ENCODE measurements at regions not wholly inside any gene's neighbourhood (a gene's known extent, or its start where the extent isn't known, plus 50 kb on each side); places are given as distances from the start of the nearest gene placed in this dataset.
A peak's percentile ranks its signal among the peaks of the same experiment; 100 is the strongest.

DNA sequence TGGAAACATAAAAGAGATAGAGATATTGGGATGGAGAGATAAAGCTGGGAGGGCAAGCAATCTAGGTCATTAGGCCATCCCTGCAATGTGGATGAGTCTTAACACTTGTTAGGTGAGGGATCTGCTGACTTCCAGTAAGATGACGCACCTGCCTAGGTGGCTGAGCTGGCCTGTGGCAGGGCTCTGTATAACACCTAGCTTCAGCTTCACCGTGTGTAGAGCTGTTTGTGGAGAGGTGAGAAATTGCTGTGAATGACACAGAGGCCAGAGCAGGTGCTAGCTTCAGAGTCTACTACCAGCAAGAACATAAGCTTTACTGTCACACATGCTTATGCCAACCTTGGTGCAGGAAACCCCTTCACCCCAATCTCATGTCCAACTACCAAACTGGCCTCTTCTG, 1010.0 kb downstream of the TYW1 start:
- H3K27ac ChIP-seq, result no peak overlapping the region
- intact Hi-C loops (cut with DNase I; ENCODE audit: low total_unique reads), result no loop called here
- peaks cover 0 to 2% (median 0%) of the 10 kb centered on the region in 4 donors for H3K9me3 ChIP-seq
- WGBS, 5 donors, result 61 to 75% (median 72%) methylated on average over 2 of the region's 2 CpGs
- H3K4me1 ChIP-seq, result no peaks in the 10 kb centered on the region
- no peaks in the 10 kb centered on the region for H3K27me3 ChIP-seq
- H3K4me3 ChIP-seq, result no peak overlapping the region
- no peak for DNase-seq
- H3K36me3 ChIP-seq, result no peaks in the 10 kb centered on the region
- TF ChIP-seq, protein P1, sequence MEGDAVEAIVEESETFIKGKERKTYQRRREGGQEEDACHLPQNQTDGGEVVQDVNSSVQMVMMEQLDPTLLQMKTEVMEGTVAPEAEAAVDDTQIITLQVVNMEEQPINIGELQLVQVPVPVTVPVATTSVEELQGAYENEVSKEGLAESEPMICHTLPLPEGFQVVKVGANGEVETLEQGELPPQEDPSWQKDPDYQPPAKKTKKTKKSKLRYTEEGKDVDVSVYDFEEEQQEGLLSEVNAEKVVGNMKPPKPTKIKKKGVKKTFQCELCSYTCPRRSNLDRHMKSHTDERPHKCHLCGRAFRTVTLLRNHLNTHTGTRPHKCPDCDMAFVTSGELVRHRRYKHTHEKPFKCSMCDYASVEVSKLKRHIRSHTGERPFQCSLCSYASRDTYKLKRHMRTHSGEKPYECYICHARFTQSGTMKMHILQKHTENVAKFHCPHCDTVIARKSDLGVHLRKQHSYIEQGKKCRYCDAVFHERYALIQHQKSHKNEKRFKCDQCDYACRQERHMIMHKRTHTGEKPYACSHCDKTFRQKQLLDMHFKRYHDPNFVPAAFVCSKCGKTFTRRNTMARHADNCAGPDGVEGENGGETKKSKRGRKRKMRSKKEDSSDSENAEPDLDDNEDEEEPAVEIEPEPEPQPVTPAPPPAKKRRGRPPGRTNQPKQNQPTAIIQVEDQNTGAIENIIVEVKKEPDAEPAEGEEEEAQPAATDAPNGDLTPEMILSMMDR (IDR thresholded peaks at IDR 0.05), result no peak
- TF ChIP-seq EP300 (IDR thresholded peaks at IDR 0.05) (no peak), POLR2A (IDR thresholded peaks at IDR 0.05) (no peak), POLR2AphosphoS5 (IDR thresholded peaks at IDR 0.05) (no peak)

DNA sequence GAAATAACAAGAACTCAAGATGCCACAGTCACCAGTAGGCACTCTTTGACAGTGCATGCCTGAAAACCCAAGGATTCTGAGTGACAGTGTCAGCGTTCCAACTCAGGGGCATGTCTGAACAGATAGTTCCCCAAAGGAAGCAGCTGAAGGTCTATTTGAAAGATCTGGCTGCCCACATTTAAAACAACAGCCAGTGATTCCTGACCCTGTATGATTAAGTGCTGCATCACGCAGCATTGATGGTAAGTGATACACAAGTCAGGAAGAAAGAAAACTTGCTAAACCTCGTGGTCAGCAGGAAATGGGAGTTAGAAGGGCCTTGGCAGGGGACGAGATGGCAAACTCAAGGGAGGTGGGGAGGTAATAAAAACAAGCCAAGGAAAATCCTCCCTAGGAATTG, 1013.1 kb downstream of the TYW1 start:
- Histone ChIP-seq H3K27me3 (no peaks in the 10 kb centered on the region), H3K9me3 (peaks cover 0 to 11% (median 5%) of the 10 kb centered on the region in 4 donors), H3K36me3 (no peaks in the 10 kb centered on the region), H3K27ac (no peak overlapping the region), H3K4me3 (no peak overlapping the region), H3K4me1 (no peaks in the 10 kb centered on the region)
- intact Hi-C loops (cut with DNase I; ENCODE audit: low total_unique reads), result no loop called here
- DNase-seq, result no peak
- TF ChIP-seq POLR2A (IDR thresholded peaks at IDR 0.05) (no peak), EP300 (IDR thresholded peaks at IDR 0.05) (no peak), POLR2AphosphoS5 (IDR thresholded peaks at IDR 0.05) (no peak)
- TF ChIP-seq, protein P1 (IDR thresholded peaks at IDR 0.05), result no peak
- 42 to 69% (median 51%) methylated on average over 4 of the region's 4 CpGs for WGBS, 5 donors

DNA sequence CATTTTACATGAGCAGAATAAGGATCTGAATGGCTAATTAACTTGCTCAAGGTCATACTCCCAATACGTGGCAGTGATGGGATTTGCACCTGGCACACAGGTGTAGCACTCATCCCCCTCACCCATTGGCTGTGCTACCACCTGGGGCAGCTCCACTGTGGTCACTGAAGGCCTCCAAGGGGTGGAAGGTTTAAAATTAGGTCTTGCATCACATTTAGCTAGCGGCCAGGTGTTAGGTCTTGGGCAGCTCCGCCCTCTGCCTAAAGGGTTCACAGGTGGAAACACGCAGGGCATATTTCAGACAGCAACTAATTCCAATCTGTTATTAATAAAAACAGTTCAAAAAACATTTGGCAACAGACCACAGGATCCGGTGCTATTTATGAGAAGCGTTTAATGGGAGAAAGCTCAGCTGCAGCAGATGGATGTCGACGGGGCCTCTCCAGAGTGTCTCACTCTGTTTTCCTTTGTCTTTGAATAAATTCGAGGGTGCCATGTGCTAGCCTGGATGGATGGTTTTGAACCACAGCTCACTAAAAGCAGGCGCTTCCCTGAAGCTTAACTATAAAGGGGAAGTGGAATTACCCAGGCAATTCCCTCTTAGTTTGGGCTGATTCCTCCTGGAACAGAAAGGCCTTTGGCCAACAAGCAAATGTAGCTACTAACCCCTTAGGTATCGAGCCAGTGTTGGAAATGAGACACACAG, 1017.6 kb downstream of the TYW1 start:
- TF ChIP-seq, protein P1 (IDR thresholded peaks at IDR 0.05), result no peak
- TF ChIP-seq POLR2A (IDR thresholded peaks at IDR 0.05) (no peak), POLR2AphosphoS5 (IDR thresholded peaks at IDR 0.05) (no peak), EP300 (IDR thresholded peaks at IDR 0.05) (no peak)
- 62 to 79% (median 67%) methylated on average over 11 of the region's 11 CpGs for WGBS, 5 donors
- no peaks in the 10 kb centered on the region for H3K36me3 ChIP-seq
- DNase-seq, result no peak
- no peak overlapping the region for H3K27ac ChIP-seq
- intact Hi-C loops (cut with DNase I; ENCODE audit: low total_unique reads), result no loop called here
- no peaks in the 10 kb centered on the region for H3K27me3 ChIP-seq
- H3K9me3 ChIP-seq, result peaks cover 0 to 11% (median 5%) of the 10 kb centered on the region in 4 donors
- H3K4me1 ChIP-seq, result no peaks in the 10 kb centered on the region
- H3K4me3 ChIP-seq, result no peak overlapping the region

DNA sequence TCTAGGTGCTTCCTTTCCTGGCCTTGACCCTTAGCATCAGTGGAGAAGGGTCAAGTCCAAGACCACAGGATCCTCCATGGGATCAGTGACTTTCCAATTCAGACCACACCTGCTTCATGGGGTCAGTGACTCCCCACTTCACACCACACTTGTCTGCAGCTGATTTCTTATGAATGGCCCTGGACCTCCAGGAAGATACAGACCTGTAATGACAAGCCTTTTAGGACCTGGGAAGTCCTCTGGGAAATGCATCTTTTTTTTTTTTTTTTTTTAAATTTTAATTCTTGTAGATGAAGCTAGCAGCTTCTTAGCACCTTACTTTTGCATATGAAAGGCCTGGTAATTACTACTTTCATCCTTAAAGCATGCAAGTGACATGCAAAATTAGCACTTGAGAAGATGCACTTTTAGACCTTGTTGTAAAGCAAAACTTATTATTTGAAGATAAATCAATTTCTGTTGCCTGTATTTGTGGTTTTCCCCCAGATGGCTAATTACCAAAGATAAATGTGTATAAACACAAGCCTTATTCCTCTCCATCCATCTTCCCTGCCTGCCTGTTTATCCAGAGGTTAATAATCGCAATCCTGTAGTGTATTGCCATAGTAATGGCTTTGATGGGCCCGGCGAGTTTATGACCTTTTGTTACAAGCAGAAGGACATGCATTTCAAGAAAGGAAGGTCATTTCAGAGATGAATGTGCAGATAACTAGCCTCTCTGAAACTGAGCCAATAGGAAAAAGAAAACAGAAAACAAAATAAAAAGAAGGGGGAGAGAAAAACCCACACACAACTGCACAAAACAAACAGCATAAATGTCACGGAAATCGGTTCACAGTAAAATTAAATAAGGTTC, 1018.7 kb downstream of the TYW1 start:
- no peak overlapping the region for H3K27ac ChIP-seq
- TF ChIP-seq, protein P1 (IDR thresholded peaks at IDR 0.05), result no peak
- TF ChIP-seq POLR2AphosphoS5 (IDR thresholded peaks at IDR 0.05) (no peak), EP300 (IDR thresholded peaks at IDR 0.05) (no peak), POLR2A (IDR thresholded peaks at IDR 0.05) (no peak)
- H3K36me3 ChIP-seq, result no peaks in the 10 kb centered on the region
- H3K9me3 ChIP-seq, result peaks cover 0 to 11% (median 5%) of the 10 kb centered on the region in 4 donors
- H3K4me3 ChIP-seq, result no peak overlapping the region
- no peaks in the 10 kb centered on the region for H3K27me3 ChIP-seq
- H3K4me1 ChIP-seq, result no peaks in the 10 kb centered on the region
- intact Hi-C loops (cut with DNase I; ENCODE audit: low total_unique reads), result no loop called here
- 32 to 42% (median 39%) methylated on average over 5 of the region's 5 CpGs for WGBS, 5 donors
- peak in 1 of 2 donors; percentile 22 for DNase-seq
